Activated CD8-positive, alpha-beta memory T cell treated with anti-CD3 and anti-CD28 coated beads, Interleukin-2, amount 50 U/mL, for 48 hours (primary cell): ENCODE measurements at regions not wholly inside any gene's neighbourhood (a gene's known extent, or its start where the extent isn't known, plus 50 kb on each side); places are given as distances from the start of the nearest gene placed in this dataset.

Experiments used
- DNase-seq: peaks from one replicate; pipeline ENCODE4 v3.0.0-alpha.2; 2020

DNA sequence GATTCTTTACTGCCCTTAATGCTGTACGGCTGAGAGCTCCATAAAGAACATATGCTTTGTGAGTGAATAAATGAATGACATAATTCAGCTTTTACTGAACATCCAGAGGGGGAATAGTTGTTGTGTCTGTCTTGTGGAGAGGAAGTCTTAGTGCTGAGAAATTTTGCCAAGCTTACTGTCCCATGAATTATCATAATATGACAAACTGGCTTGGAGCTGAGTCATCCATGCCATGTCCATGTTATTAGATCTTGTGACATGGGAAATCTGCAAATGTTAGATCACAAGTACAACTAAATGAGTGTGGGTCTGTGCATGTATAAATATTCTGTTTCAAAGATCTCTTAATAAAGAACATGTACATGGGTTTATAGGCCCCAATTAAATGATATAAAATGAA, 350.4 kb downstream of the BMP4 start:
- DNase-seq: no peak

DNA sequence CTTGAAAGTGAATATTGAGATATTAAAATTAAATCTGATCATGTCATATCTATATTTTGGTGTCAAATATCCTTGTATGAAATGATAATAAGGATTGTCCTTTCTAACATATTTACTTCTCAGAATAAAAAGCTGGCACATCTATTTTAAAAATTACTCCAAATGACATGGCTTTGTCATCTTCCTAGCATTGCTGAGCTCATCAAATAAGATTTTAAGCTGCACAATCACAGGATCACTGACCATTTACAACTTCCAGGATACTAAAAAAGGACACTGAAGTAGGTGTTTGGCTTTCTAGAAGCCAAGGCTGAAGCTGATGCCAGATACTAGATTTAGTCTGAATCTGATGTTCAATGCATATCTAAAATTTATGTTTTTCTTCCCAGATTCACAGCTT, 351.1 kb downstream of the BMP4 start:
- DNase-seq: no peak

DNA sequence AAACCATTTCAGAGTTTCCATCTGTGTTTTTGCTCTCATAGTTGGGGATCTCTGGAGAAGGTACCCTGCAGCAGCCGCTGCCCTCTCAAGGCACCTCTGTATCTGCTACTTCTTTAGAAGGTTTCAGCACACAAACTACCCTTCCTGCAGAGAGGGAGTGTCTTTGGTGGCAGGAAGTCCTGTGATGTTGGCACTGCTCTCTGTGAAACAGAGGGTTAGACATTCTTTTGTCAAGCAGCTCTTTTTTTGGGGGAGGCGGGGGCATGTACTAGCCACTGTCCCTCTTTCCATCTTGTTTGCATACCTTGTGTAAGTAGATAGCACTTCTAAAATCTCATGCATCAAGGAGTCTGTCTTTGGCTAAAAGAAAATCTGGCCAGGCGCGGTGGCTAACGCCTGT, 352.6 kb downstream of the BMP4 start:
- no peak for DNase-seq

DNA sequence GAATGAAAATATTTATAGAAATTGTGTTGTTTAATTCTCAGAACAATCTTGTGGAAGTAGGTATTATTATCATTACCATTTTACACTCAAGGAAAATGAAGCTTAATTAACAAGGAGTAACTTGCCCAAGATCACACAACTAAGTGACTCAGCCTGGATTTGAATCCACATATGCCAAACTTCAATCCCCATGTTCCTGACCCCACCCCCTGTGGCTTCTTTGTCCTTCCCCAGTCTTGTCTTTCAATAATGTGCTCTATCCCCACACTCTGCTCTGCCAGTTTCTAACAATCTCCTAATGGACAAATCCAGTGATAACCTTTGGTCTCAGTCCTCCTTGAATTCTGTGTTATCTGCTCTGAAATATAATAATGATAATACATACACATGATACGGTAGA, 355.2 kb downstream of the BMP4 start:
- no peak for DNase-seq

DNA sequence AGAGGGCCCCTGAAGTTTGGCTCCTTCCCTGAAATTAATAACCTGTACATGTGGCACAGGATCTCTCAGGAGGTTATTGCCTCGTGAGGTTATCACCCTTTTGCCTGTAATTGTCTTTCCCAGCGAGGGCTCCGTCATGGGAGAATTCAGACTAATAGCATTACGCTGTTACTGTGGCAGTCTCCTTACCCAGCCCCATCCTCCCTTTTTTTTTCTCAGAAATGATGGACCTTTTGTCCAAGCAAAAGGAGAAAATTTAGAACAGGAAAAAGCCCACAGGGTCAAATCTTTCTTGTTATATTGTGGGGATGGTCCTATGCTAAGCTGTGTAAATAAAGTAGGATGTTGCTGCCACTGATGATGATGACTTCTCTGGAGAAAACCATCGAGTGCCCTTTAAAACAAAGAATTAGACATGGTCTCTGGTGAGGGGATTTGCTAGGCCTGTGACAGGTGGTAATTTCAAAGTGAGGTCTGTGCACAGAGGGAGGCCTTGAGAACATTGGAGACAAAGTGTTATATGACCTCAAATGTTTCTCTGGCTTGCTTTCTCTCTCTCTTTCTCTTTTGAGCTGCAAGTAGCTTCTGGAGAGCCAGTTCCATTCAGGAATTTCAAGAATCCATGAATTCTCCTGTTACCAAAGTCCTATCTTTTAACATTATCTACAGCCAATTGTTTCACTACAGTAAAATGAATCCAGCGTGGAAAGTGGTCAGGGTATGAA, 357.2 kb downstream of the BMP4 start:
- DNase-seq: no peak

DNA sequence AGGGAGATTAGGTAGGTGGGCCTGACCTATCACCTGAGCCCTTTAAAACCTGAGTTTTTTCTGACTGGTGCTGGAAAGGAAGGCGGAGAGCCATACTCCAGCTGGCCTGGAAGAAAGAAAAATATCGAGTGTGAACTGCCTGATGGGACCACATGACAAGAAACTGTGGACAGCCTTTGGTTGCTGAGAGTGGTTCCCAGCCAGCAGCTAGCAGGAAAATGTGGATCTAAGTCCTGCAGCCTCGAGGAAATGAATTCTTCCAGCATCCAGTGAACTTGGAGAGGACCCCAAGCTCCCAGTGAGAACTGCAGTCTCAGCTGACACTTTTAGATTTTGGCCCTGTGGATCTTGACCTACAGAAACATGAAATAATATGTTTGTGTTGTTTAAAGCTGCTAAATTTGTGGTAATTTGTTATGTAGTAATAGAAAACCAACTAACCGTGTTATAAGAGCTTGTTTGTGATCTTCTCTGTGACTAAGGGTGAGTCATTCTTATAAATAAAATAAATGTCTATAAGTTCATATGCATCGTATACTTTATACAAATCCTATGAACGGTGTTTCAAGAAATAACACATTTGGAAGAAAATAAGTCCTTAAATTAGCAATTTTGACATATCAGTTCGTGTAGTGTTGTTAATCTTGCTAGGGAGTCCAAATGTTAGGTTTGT, 359.6 kb downstream of the BMP4 start:
- no peak for DNase-seq

DNA sequence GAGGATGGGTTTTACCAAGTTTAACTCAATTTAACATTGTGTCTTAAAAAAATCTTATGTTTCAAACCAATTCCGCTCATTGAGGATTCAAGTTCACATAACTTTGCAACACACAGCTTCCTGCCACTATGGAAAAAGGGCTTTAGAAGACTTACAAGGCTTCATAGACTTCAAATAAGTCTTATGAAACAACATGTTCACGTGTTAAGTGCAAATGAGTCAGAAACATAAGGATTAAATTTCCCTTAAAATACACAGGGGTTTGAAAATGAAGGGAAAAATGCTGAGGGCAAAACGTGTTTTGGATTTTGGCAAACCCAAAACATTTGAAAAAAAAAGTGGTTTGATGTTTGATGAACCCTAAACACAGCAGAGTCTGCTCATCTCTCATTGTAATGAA, 364.8 kb downstream of the BMP4 start:
- no peak for DNase-seq

DNA sequence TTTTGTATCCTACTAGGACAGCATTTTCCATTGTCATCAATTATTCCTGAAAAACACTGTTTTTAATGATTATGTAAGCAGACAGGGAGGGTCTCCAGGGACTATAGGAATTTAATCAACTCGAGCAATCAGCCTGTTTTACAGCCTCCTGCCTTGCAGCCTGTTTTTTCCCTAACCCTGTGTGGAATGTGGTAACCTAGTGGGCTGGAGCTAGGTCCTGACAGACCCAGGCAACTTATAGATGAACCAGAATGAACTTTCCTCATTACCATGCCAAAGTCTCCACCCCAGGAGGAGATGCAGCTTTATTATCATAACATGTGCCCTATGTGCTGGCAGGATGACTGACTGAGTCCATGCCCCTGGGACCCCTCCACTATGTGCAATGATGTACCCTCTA, 375.1 kb downstream of the BMP4 start:
- DNase-seq: no peak

DNA sequence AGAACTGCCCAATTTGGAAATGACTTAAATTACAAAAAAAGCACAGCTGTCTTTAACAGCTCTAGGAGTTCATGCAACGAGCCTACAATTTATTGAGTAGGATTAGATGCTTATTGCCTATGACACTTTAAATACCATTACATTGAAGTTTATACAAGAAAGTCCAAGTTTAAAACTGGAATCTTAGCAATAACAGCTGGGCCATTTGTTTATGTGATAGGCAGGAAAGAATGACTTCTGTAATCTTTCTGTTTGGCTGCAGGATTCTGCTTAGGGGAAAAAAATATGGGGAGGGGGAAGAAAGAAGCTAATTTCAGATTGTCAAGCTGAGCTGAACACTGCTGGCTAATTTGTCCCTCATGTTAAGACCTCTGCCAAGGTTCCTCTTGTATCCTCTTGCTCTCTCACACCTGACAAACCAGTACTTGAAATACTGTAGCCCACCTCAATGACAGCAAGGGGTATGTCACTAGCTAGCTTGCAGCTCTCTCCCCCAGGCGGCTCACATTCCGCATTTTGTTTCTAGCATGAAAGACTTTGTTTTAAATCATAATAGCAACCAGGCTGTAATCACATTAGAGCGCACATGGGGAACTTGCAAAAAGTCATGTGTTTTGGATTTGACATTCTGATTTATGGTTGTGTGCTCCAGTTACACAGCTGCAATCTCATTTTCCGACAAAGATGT, 384.8 kb downstream of the BMP4 start:
- no peak for DNase-seq

DNA sequence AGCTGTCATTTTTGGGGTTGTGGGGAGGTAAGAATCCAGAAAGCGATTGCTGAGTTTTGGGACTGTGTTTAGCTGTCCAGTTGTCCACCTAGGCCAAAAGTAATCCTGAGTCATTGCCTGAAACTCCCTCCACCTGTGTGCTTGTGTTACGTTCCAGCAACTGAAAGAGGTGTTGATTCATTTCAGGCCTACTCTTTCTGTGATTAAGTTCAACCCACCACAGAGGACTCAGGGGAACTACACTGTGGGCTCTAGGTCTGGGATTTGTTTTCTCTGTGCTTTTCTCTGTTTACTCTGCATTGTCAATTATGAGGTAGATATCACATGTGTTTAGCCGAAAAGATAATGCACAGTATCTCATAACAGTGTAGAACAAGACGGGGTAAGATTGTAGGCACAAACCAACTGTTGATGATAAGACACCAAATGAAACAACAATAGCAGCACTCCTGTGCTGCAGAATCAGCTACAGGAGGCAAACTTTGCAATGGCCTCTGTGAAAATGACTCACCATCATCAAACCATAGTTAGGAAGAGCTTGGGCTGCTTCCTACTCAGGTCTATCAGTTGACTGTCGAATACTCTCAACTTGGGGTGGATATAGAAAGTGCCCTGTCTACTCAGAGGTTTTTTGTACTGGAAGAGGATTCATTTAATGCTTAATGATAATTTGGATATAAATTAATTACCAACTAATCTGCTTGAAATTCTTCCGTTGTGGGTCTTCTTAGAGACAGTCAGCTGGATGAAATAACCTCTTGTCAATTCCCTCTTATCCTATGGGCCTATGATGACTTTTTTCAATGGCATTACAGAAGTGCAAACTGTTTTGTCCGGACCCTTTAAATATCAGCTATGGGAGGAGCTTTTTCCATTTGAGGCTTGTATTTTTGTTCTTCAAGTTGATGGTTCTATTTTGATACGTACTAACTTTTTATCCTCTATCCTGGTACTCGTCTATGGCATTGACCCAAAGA, 385.9 kb downstream of the BMP4 start:
- DNase-seq: no peak

DNA sequence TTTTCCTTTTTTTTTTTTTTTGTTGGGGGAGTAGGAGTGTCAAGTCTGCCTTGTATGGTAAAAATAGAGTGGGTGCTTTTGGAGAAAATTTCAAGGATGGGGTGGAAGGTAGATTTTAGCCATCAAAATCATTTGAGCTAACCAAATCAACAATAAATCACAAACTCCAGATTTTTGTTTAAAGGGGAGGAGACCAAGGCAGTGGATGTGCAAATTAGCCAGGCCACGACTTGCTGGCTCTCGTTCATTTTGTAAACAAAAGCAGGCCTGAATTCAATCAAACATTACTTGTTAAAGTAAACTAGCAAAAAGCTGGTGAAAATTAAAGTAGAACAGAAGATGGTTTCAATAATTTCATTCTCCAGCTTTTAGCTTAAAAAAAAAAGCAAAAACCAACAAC, 387.2 kb downstream of the BMP4 start:
- DNase-seq: no peak

DNA sequence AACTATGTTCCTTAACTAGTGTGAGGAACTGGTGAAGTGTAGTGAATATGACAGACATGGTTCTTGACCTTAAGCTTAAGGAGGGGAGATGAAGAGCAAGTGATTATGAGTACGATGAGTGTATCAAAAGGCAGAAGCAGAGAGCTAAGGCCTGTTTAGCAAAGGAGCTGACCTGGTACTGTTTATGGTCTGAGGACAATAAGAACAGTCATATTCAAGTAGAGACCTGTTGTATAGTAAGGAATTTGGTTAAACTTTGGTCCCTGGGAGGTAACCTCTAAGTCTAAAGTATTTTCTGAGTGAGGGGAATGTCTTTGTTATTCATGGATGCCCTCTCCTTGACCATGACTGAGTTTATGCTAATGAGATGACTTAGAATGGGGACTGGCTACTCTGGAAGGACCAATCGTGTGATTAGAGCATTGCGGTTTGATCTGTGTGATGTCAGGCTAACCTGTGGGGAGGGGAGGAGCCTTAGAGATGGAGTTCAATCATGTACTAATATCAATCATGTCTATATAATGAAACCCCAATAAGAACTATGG, 389.3 kb downstream of the BMP4 start:
- DNase-seq: no peak

DNA sequence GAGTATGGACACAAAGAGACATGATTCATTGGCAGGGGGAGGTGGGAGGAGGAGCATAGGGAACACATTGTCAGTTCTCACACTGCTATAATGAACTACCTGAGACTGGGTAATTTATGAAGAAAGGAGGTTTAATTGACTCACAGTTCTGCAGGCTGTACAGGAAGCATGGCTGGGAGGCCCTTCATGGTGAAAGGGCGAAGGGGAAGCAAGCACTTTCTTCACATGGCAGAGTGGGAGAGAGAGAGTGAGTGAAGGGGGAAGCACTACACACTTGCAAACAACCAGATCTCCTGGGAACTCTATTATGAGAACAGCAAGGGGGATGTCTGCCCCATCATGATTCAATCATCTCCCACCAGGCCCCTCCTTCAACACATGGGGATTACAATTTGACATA, 391.8 kb downstream of the BMP4 start:
- DNase-seq: no peak

DNA sequence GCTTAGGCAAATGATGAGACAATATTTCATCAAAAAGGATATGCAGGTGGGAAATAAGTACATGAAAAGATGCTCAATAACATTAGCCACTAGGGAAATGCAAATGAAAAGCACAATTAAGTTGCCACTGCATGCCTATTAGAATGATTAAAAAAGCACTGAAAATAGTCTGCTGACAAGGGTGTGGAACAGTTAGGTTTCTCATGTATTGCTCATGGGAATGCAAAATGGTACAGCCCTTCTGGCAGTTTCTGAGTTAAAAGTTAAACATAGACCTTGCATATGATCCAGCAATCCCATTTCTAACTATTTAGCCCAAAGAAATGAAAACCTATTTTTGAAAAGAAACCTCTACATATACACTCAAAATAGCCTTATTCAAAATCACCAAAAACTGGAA, 393.0 kb downstream of the BMP4 start:
- no peak for DNase-seq

DNA sequence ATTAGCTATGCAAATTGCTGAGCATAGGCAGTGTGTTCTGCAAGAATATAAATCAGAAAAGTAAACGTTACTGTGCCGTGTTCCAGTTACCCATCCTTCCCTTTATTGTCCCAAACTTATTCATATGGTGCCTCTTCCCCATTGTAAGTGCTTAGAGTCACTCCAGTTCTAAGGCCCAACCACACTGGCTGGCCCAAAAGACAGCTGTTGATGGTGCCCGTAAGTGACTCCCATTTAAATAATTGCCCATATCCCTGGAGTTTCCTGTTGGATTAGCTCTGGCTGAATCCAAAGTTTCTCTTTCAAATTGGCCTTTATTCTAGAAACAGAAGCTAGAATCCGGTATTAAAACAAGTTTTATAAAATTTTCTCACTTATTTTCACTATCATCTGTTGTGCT, 400.1 kb upstream of the DDHD1 start:
- no peak for DNase-seq

DNA sequence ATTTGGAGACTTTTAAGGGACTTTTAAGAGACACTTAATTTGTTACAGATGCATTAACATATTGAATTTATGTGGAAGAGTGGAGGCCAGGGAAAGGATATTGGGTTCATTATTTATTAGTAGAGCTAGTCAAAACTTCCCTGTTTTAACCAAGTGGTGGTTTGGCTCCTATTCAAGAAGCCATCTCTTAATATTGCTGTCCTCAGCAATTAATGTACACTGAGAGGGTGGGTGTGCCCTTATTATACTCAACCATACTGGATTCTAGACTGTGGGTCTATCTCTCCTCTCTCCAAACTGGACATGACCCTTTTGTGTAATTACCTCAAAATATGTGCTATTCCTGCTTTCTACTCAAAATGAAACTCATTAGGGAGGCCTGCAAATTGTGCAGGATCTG, 398.7 kb upstream of the DDHD1 start:
- no peak for DNase-seq

DNA sequence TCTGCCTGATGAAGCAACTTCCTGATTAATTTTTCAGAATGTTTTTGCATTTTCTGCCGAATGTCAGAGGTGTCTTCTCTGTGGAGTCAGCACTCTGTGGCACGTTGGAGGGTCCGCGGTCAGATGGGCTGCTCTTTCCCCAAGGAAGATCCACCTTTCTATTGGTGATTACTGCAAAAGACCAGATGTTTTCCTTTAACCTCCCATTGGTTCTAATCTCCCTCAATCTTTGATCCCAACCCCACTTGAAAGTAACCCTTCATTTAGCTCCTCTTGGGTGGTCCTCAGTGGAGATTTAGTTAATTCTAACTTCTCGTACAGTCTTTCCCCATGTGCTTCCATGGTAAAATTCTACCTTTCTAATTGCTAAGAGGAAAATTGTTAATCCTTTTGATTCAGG, 397.7 kb upstream of the DDHD1 start:
- DNase-seq: no peak

DNA sequence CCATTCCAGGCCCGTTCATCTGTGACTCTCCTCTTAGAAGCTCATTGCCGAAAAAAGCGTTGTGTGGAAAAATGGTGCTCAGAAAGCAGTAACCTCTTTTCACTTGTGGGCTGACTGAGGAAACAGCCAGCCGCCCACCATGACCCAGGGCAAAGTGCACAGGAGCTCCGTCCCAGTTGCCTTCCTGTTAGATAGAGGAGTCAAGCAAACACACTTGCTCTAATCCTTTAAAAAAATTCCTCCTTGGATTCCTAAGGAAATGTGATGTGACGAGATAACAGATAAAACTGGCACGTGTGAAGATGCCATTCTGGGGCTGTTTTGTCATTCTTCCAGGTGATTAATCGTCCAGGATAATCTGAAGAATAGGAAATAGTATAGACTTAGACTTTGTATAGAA, 396.8 kb upstream of the DDHD1 start:
- DNase-seq: no peak

DNA sequence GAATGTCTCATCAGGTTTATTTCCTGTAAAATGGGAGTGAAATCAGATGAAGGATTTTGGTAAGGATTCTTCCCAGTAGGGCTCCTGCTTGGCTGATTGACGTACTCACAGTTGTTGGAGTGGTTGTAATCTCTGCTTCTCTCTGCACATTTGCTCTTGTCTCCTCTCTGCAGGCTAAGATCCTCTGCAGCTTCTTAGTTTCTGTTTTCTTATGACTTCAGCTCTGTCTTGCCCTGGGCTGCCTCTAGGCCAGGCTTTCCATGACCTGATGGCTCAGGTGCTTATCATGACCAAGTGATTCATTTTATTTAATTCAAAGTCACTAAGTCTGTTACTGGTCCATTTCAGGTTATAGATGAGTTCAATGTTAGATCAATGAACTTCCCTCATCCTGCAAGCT, 394.5 kb upstream of the DDHD1 start:
- no peak for DNase-seq

DNA sequence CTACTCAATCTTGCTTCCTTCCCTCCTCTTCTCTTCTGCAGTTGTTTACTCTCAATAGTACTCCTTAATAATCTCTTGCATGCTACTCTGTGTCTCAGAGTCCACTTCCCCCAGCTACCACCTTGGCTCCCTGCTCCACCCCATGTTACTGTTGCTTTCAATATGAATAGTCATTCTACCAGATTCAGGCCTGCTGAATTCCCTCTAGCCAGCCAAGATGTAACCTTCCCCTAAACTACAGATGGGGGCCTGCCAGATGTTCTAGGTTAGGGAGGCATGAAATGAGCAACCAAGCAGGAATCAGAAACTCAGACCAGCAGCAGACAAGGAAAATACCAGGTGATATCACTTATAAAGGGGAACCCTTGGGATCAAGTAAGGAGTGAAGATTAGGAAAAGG, 392.1 kb upstream of the DDHD1 start:
- DNase-seq: no peak

DNA sequence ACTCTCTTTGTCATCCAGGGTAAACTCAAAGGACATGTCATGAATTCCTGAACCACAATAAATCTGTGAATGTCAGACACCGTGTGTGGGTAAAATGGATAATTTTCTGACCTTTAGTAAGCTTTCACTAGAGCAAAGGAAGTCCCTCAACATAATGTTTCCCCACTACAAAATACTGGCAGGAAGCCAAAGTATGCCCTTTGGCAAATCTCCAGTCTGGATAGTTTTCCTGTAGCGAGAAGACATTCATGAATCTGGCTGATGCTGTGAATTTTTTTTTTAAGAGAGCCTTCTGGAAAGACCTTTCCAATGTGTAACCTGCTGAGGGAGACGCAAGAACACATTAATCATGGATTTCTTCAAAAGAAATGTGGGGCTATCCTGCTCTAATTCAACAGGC, 389.6 kb upstream of the DDHD1 start:
- no peak for DNase-seq

DNA sequence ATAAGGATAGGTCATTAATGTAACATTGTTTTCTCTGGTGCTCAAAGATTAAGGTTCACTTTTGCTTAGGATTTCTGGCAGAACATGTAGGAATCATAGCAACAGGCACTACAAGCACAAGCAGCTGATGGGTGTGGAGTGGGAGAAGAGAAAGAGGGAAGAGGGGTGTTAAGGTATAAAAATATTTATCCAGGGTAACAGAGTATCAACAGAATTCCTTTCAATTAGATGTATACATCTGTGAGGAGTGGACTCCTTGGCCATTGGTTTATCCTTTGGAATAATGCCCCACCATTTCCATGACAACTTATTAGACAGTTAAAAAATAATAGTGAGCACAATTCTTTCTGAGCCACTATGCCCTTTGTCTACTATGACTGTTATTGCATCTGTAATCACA, 388.3 kb upstream of the DDHD1 start:
- no peak for DNase-seq
